CD8-positive, alpha-beta memory T cell (primary cell): ENCODE measurements at regions not wholly inside any gene's neighbourhood (a gene's known extent, or its start where the extent isn't known, plus 50 kb on each side); places are given as distances from the start of the nearest gene placed in this dataset.
"Not testable (repeated sequence)": the region's sequence is repeated elsewhere in the genome, so short reads cannot be mapped to it uniquely, and the experiment has no call there.

Source experiments
- CTCF ChIA-PET: fragments of 350-600 bp; sonication (Branson Sonifier 250); formaldehyde crosslinking; loops from one replicate; lab custom pipeline; 2021; ENCODE audit warnings: antibody characterized with exemption; lab: Charles Lee
- POLR2A ChIA-PET: fragments of 350-600 bp; sonication (Branson Sonifier 250); formaldehyde crosslinking; loops from one replicate; lab custom pipeline; 2021; ENCODE audit warnings: antibody characterized with exemption; lab: Charles Lee
- DNase-seq, 5 donors: peaks; one replicate each; pipeline versions ENCODE4 v3.0.0 to v3.0.0-alpha.2; 2020 to 2022; ENCODE audit warnings: mixed read lengths in 1 of 5
- H3K27ac ChIP-seq: one replicate; pipeline ENCODE4 v1.7.0; 2013; ENCODE audit warnings: low read depth, mild to moderate bottlenecking, low read length, moderate library complexity
- H3K27me3 ChIP-seq: 2 replicates; pipeline ENCODE4 v1.7.0; 2013; ENCODE audit warnings: low read length, mild to moderate bottlenecking; ENCODE audit not compliant: insufficient read depth, poor library complexity, severe bottlenecking
- H3K36me3 ChIP-seq: 2 replicates; pipeline ENCODE4 v1.7.0; 2013; ENCODE audit warnings: mild to moderate bottlenecking, low read length, moderate library complexity; ENCODE audit not compliant: insufficient read depth
- H3K4me1 ChIP-seq: 2 replicates; pipeline ENCODE4 v1.7.0; 2013; ENCODE audit warnings: mild to moderate bottlenecking, low read length, moderate library complexity; ENCODE audit not compliant: insufficient read depth
- H3K4me3 ChIP-seq: 2 replicates; pipeline ENCODE4 v1.7.0; 2013; ENCODE audit warnings: mild to moderate bottlenecking, low read length
- H3K9me3 ChIP-seq: 2 replicates; pipeline ENCODE4 v1.7.0; 2013; ENCODE audit warnings: mild to moderate bottlenecking, low read length
- H3K27ac Mint-ChIP-seq, 8 donors: one replicate each; pipeline ENCODE4 v1.8.0; 2020 to 2021; ENCODE audit warnings: mixed read lengths in 8 of 8, mild to moderate bottlenecking in 6 of 8, inconsistent platforms in 3 of 8, moderate library complexity in 3 of 8
- H3K27me3 Mint-ChIP-seq, 2 donors: one replicate each; pipeline ENCODE4 v1.8.0; 2020 to 2021; ENCODE audit warnings: mixed read lengths in 2 of 2, mild to moderate bottlenecking in 1 of 2, moderate library complexity in 1 of 2
- H3K36me3 Mint-ChIP-seq, 3 donors: one replicate each; pipeline ENCODE4 v1.8.0; 2020 to 2021; ENCODE audit warnings: mixed read lengths in 3 of 3, inconsistent platforms in 1 of 3, mild to moderate bottlenecking in 1 of 3
- H3K4me1 Mint-ChIP-seq, 3 donors: one replicate each; pipeline ENCODE4 v1.8.0; 2020 to 2021; ENCODE audit warnings: mixed read lengths in 3 of 3, inconsistent platforms in 1 of 3, mild to moderate bottlenecking in 1 of 3
- H3K4me3 Mint-ChIP-seq, 7 donors: one replicate each; pipeline ENCODE4 v1.8.0; 2020 to 2021; ENCODE audit warnings: mixed read lengths in 7 of 7, mild to moderate bottlenecking in 6 of 7, moderate library complexity in 4 of 7, inconsistent platforms in 2 of 7
- H3K9me3 Mint-ChIP-seq, 5 donors: one replicate each; pipeline ENCODE4 v1.8.0; 2020 to 2022; ENCODE audit warnings: mixed read lengths in 5 of 5, mild to moderate bottlenecking in 3 of 5, moderate library complexity in 2 of 5, inconsistent platforms in 1 of 5

GRCh38 chr14:106421431-106422033 is 895.1 kb downstream of the TMEM121 start:
- H3K9me3 Mint-ChIP-seq, H3K4me1 ChIP-seq, H3K36me3 ChIP-seq, H3K27ac Mint-ChIP-seq, POLR2A ChIA-PET, H3K27me3 ChIP-seq, H3K36me3 Mint-ChIP-seq, H3K4me1 Mint-ChIP-seq, H3K4me3 ChIP-seq, H3K27ac ChIP-seq, H3K9me3 ChIP-seq: not testable (repeated sequence)
- Mint-ChIP-seq H3K27me3 (peaks cover 18 to 22% of the 10 kb centered on the region in 2 donors), H3K4me3 (peak overlapping the region in 1 of 7 donors; percentile 17)
- DNase-seq: peak in 4 of 5 donors; percentile 59 to 73 (median 65)
- CTCF ChIA-PET: interaction anchor here (0.6 to 3.0 kb wide), 8 partner anchors 9 to 143 kb away, joined by 3 to 19 read pairs (median 4); no protein-coding TSS in a partner anchor

- ChIA-PET POLR2A (no interaction called here), CTCF (interaction anchor here (1.0 to 3.0 kb wide), 5 partner anchors 11 to 142 kb away, joined by 3 to 19 read pairs (median 3); no protein-coding TSS in a partner anchor)
- Mint-ChIP-seq H3K4me3 (no peak overlapping the region), H3K27me3 (peaks cover 21 to 28% of the 10 kb centered on the region in 2 donors), H3K27ac (no peak overlapping the region), H3K9me3 (no peaks in the 10 kb centered on the region), H3K36me3 (no peaks in the 10 kb centered on the region), H3K4me1 (peaks cover 0 to 2% (median 0%) of the 10 kb centered on the region in 3 donors)
- Histone ChIP-seq H3K4me3 (no peak overlapping the region), H3K9me3 (no peaks in the 10 kb centered on the region), H3K27me3 (no peaks in the 10 kb centered on the region), H3K36me3 (no peaks in the 10 kb centered on the region), H3K4me1 (no peaks in the 10 kb centered on the region), H3K27ac (no peak overlapping the region)
- no peak for DNase-seq
Measured at GRCh38 chr14:106422066-106422465, 895.7 kb downstream of the TMEM121 start.

GRCh38 chr14:106425150-106425549 is 898.8 kb downstream of the TMEM121 start:
- H3K36me3 Mint-ChIP-seq, H3K27ac ChIP-seq, CTCF ChIA-PET, POLR2A ChIA-PET, H3K4me3 Mint-ChIP-seq, H3K36me3 ChIP-seq, H3K4me3 ChIP-seq, H3K9me3 ChIP-seq, H3K27me3 ChIP-seq, H3K27ac Mint-ChIP-seq, H3K4me1 ChIP-seq, DNase-seq, H3K9me3 Mint-ChIP-seq, H3K4me1 Mint-ChIP-seq: not testable (repeated sequence)
- peaks cover 23 to 31% of the 10 kb centered on the region in 2 donors for H3K27me3 Mint-ChIP-seq

- H3K27ac ChIP-seq: no peak overlapping the region
- H3K36me3 Mint-ChIP-seq: no peaks in the 10 kb centered on the region
- DNase-seq: peak; percentile 48 to 68 (median 59)
- no peak overlapping the region for H3K4me3 Mint-ChIP-seq
- POLR2A ChIA-PET: no interaction called here
- no peaks in the 10 kb centered on the region for H3K9me3 ChIP-seq
- H3K27ac Mint-ChIP-seq: no peak overlapping the region
- no peaks in the 10 kb centered on the region for H3K4me1 ChIP-seq
- H3K4me3 ChIP-seq: no peak overlapping the region
- no peaks in the 10 kb centered on the region for H3K36me3 ChIP-seq
- peaks cover 13 to 17% of the 10 kb centered on the region in 2 donors for H3K27me3 Mint-ChIP-seq
- CTCF ChIA-PET: interaction anchor here (1.0 to 2.7 kb wide), 11 partner anchors 12 to 103 kb away, joined by 3 to 15 read pairs (median 4); no protein-coding TSS in a partner anchor
- no peaks in the 10 kb centered on the region for H3K27me3 ChIP-seq
- H3K4me1 Mint-ChIP-seq: peaks cover 0 to 2% (median 0%) of the 10 kb centered on the region in 3 donors
- H3K9me3 Mint-ChIP-seq: no peaks in the 10 kb centered on the region
Measured at GRCh38 chr14:106436310-106436905, 910.0 kb downstream of the TMEM121 start.

- CTCF ChIA-PET: interaction anchor here (1.2 kb wide), 1 partner anchor 87 kb away, joined by 3 read pairs; no protein-coding TSS in a partner anchor
- no peak overlapping the region for H3K27ac ChIP-seq
- H3K27me3 Mint-ChIP-seq: peaks cover 13 to 17% of the 10 kb centered on the region in 2 donors
- no peaks in the 10 kb centered on the region for H3K27me3 ChIP-seq
- no peak overlapping the region for H3K27ac Mint-ChIP-seq
- H3K9me3 ChIP-seq: no peaks in the 10 kb centered on the region
- POLR2A ChIA-PET: no interaction called here
- no peak overlapping the region for H3K4me3 Mint-ChIP-seq
- no peaks in the 10 kb centered on the region for H3K36me3 Mint-ChIP-seq
- no peaks in the 10 kb centered on the region for H3K36me3 ChIP-seq
- H3K4me3 ChIP-seq: no peak overlapping the region
- no peaks in the 10 kb centered on the region for H3K4me1 ChIP-seq
- no peaks in the 10 kb centered on the region for H3K9me3 Mint-ChIP-seq
- no peaks in the 10 kb centered on the region for H3K4me1 Mint-ChIP-seq
- DNase-seq: peak in 2 of 5 donors; percentile 13 to 41
Measured at GRCh38 chr14:106442857-106443256, 916.5 kb downstream of the TMEM121 start.

GRCh38 chr14:106455026-106455425 is 928.6 kb downstream of the TMEM121 start:
- H3K4me1 ChIP-seq: no peaks in the 10 kb centered on the region
- no peak overlapping the region for H3K4me3 Mint-ChIP-seq
- no peak overlapping the region for H3K4me3 ChIP-seq
- no peak overlapping the region for H3K27ac ChIP-seq
- no peaks in the 10 kb centered on the region for H3K9me3 Mint-ChIP-seq
- H3K27ac Mint-ChIP-seq: no peak overlapping the region
- H3K36me3 Mint-ChIP-seq: no peaks in the 10 kb centered on the region
- H3K27me3 ChIP-seq: no peaks in the 10 kb centered on the region
- H3K4me1 Mint-ChIP-seq: peaks cover 0 to 3% (median 3%) of the 10 kb centered on the region in 3 donors
- H3K9me3 ChIP-seq: no peaks in the 10 kb centered on the region
- ChIA-PET CTCF (no interaction called here), POLR2A (no interaction called here)
- peaks cover 0 to 12% of the 10 kb centered on the region in 2 donors for H3K27me3 Mint-ChIP-seq
- DNase-seq: no peak
- H3K36me3 ChIP-seq: no peaks in the 10 kb centered on the region

GRCh38 chr14:106459971-106460730 is 933.8 kb downstream of the TMEM121 start:
- Mint-ChIP-seq H3K4me3 (peak overlapping the region in 1 of 7 donors; percentile 39), H3K27me3 (peaks cover 0 to 12% of the 10 kb centered on the region in 2 donors), H3K4me1 (peaks cover 0 to 6% (median 5%) of the 10 kb centered on the region in 3 donors), H3K27ac (peak overlapping the region in 1 of 8 donors; percentile 1), H3K36me3 (no peaks in the 10 kb centered on the region), H3K9me3 (no peaks in the 10 kb centered on the region)
- Histone ChIP-seq H3K27ac (no peak overlapping the region), H3K4me3 (no peak overlapping the region), H3K4me1 (no peaks in the 10 kb centered on the region), H3K36me3 (no peaks in the 10 kb centered on the region), H3K9me3 (no peaks in the 10 kb centered on the region), H3K27me3 (no peaks in the 10 kb centered on the region)
- ChIA-PET POLR2A (no interaction called here), CTCF (interaction anchor here (1.0 to 2.2 kb wide), 3 partner anchors 9 to 59 kb away, joined by 3 to 5 read pairs (median 3); no protein-coding TSS in a partner anchor)
- DNase-seq: peak; percentile 43 to 58 (median 56)
